Endothelial cell of umbilical vein (primary cell): ENCODE measurements at regions not wholly inside any gene's neighbourhood (a gene's known extent, or its start where the extent isn't known, plus 50 kb on each side); places are given as distances from the start of the nearest gene placed in this dataset.

ENCODE experiments used
- BruUV-seq: library from RNA; stranded (reverse); fragments of 400-500 nt; replicated peaks from 2 replicates; lab custom pipeline; 2021; lab: Mats Ljungman, UMichigan
- CTCF ChIA-PET: fragments of 300-600, 350-600 bp; sonication (Branson Sonifier 250); formaldehyde crosslinking; loops from one replicate; lab custom pipeline; 2021; ENCODE audit warnings: antibody characterized with exemption, inconsistent platforms; lab: Charles Lee
- POLR2A ChIA-PET: fragments of 300-600, 350-600 bp; sonication (Branson Sonifier 250); formaldehyde crosslinking; loops from one replicate; lab custom pipeline; 2021; ENCODE audit warnings: antibody characterized with exemption, inconsistent platforms; lab: Charles Lee
- DNase-seq: peaks from one replicate; pipeline ENCODE4 v3.0.0-alpha.2; 2011; ENCODE audit warnings: low read depth, low spot score
- FAIRE-seq: peaks from 2 replicates; lab custom pipeline; 2011; peaks lifted over from hg19 to GRCh38; lab: Jason Lieb, UNC
- H2AFZ ChIP-seq: 2 replicates; pipeline ENCODE4 v1.6.0; 2012; ENCODE audit warnings: low read depth, low read length, control low read depth, inconsistent platforms
- H3K27ac ChIP-seq: 2 replicates; pipeline ENCODE4 v1.5.1; 2011; ENCODE audit warnings: low read depth, mild to moderate bottlenecking, control low read depth, low read length, moderate library complexity; ENCODE audit not compliant: insufficient read depth
- H3K27me3 ChIP-seq, 2 experiments: 2 replicates each; pipeline versions ENCODE4 v1.6.0 to v1.6.1; 2011; ENCODE audit warnings: low read length in 2 of 2, mixed read lengths in 1 of 2; ENCODE audit not compliant: control insufficient read depth in 2 of 2, insufficient read depth in 2 of 2
- H3K36me3 ChIP-seq, 2 experiments: 2 replicates in 1 of 2; 3 replicates in 1 of 2; pipeline ENCODE4 v1.5.1; 2011; ENCODE audit warnings: low read length in 2 of 2, mild to moderate bottlenecking in 1 of 2, moderate library complexity in 1 of 2; ENCODE audit not compliant: control insufficient read depth in 2 of 2, insufficient read depth in 2 of 2; ENCODE audit errors: extremely low read depth in 1 of 2
- H3K4me1 ChIP-seq: 3 replicates; pipeline ENCODE4 v1.5.1; 2011; ENCODE audit warnings: mild to moderate bottlenecking, low read length; ENCODE audit not compliant: control insufficient read depth, insufficient read depth; ENCODE audit errors: extremely low read depth
- H3K4me2 ChIP-seq: 2 replicates; pipeline ENCODE4 v1.6.1; 2011; ENCODE audit warnings: low read length, control low read depth, mixed read lengths; ENCODE audit not compliant: insufficient read depth
- H3K4me3 ChIP-seq, 3 experiments: fragments of 200-600 bp in 1 of 3; sonication (generic), shearing (Covaris generic) in 1 of 3; replicated peaks in 1 of 3; 2 replicates each; pipeline ENCODE4 v1.5.1; 2011 to 2016; ENCODE audit warnings: control low read depth in 3 of 3, low read length in 3 of 3, mild to moderate bottlenecking in 2 of 3, inconsistent platforms in 1 of 3, low read depth in 1 of 3, moderate library complexity in 1 of 3; ENCODE audit not compliant: insufficient read depth in 1 of 3
- H3K79me2 ChIP-seq: 2 replicates; pipeline ENCODE4 v1.6.0; 2012; ENCODE audit warnings: low read length, inconsistent platforms; ENCODE audit not compliant: control insufficient read depth, insufficient read depth
- H3K9ac ChIP-seq: replicated peaks from 2 replicates; pipeline ENCODE3; 2011; ENCODE audit warnings: low read length, control low read depth; ENCODE audit not compliant: insufficient read depth; ENCODE audit errors: extremely low read depth
- H3K9me1 ChIP-seq: replicated peaks from 3 replicates; pipeline ENCODE4 v1.6.0; 2011; ENCODE audit warnings: mild to moderate bottlenecking, low read length; ENCODE audit not compliant: control insufficient read depth, insufficient read depth; ENCODE audit errors: extremely low read depth
- H3K9me3 ChIP-seq: replicated peaks from 2 replicates; pipeline ENCODE4 v1.5.1; 2012; ENCODE audit warnings: low read length, inconsistent platforms; ENCODE audit not compliant: control insufficient read depth, insufficient read depth
- H4K20me1 ChIP-seq: replicated peaks from 2 replicates; pipeline ENCODE3; 2011; ENCODE audit warnings: mild to moderate bottlenecking, low read length; ENCODE audit not compliant: control insufficient read depth, insufficient read depth; ENCODE audit errors: extremely low read depth
- CTCF ChIP-seq, 2 donors: IDR thresholded peaks; 1 replicate in 1 of 2; 2 replicates in 1 of 2; pipeline ENCODE4 v1.5.1; 2011; ENCODE audit warnings: low read length in 2 of 2, mild to moderate bottlenecking in 2 of 2, moderate library complexity in 2 of 2, control low read depth in 1 of 2, inconsistent platforms in 1 of 2, low read depth in 1 of 2; ENCODE audit not compliant: insufficient read depth in 1 of 2; ENCODE audit errors: extremely low read depth in 1 of 2
- EZH2 ChIP-seq: IDR thresholded peaks from 2 replicates; pipeline ENCODE4 v1.6.1; 2012; ENCODE audit warnings: borderline replicate concordance, low read depth, mild to moderate bottlenecking, moderate library complexity, low read length, inconsistent platforms; ENCODE audit not compliant: severe bottlenecking
- FOS ChIP-seq: IDR thresholded peaks from 2 replicates; pipeline ENCODE4 v1.6.1; 2011; ENCODE audit warnings: mild to moderate bottlenecking, low read length, moderate library complexity, borderline replicate concordance; ENCODE audit not compliant: insufficient read depth
- GATA2 ChIP-seq: IDR thresholded peaks from 2 replicates; pipeline ENCODE4 v1.7.0; 2011; ENCODE audit warnings: low read depth, mild to moderate bottlenecking, moderate library complexity, mixed read lengths, low read length; ENCODE audit not compliant: insufficient read length, insufficient read depth
- JUN ChIP-seq: IDR thresholded peaks from 2 replicates; pipeline ENCODE4 v1.6.1; 2011; ENCODE audit warnings: borderline replicate concordance, low read depth; ENCODE audit not compliant: insufficient read length, insufficient read depth
- MAX ChIP-seq: IDR thresholded peaks from 2 replicates; pipeline ENCODE4 v1.6.1; 2011; ENCODE audit not compliant: insufficient read depth, insufficient read length
- MYC ChIP-seq: IDR thresholded peaks from one replicate; pipeline ENCODE4 v1.6.1; 2011; ENCODE audit warnings: mild to moderate bottlenecking, low read depth, low read length
- POLR2A ChIP-seq: IDR thresholded peaks from 2 replicates; pipeline ENCODE4 v1.6.1; 2012; ENCODE audit warnings: low read depth, mild to moderate bottlenecking, control low read depth, low read length
- POLR2AphosphoS5 ChIP-seq: IDR thresholded peaks from 2 replicates; pipeline ENCODE4 v1.6.1; 2012; ENCODE audit warnings: low read depth, mild to moderate bottlenecking, control low read depth, low read length, moderate library complexity; ENCODE audit not compliant: insufficient read depth
- dilution Hi-C: fragments of 300-500 bp; cut with MboI; formaldehyde crosslinking; loops from one replicate; pipeline ENCODE4 v1.15.0; 2019; ENCODE audit warnings: low sequenced_read_pairs; ENCODE audit not compliant: extremely low pct_ligation_motif_present
- intact Hi-C: fragments of 100-400 bp; cut with micrococcal nuclease; formaldehyde crosslinking; loops from one replicate; pipeline ENCODE4 v1.10.0; 2022

- no peaks in the 10 kb centered on the region for H3K4me1 ChIP-seq
- no peak overlapping the region for H3K4me2 ChIP-seq
- ChIA-PET POLR2A (no interaction called here), CTCF (no interaction called here)
- no peaks in the 10 kb centered on the region for H3K36me3 ChIP-seq
- no peak overlapping the region for H3K4me3 ChIP-seq
- H3K9ac ChIP-seq = no peak overlapping the region
- intact Hi-C loops (no loop called here), dilution Hi-C loops (no loop called here)
- H3K27ac ChIP-seq = no peak overlapping the region
- no peak for DNase-seq
- no peaks in the 10 kb centered on the region for H4K20me1 ChIP-seq
- H2AFZ ChIP-seq = no peak overlapping the region
- H3K79me2 ChIP-seq = no peaks in the 10 kb centered on the region
- FAIRE-seq = no peak
- H3K27me3 ChIP-seq = no peaks in the 10 kb centered on the region
- no peak for TF ChIP-seq CTCF (IDR thresholded peaks at IDR 0.05; ENCODE audit: extremely low read depth in 1 of 2, insufficient read depth in 1 of 2, low read depth in 1 of 2, low read length in 2 of 2)
- no peak for TF ChIP-seq GATA2
- no peak for TF ChIP-seq FOS
- no peak for TF ChIP-seq EZH2
- TF ChIP-seq POLR2A = no peak
- no peak for TF ChIP-seq JUN
- no peak for TF ChIP-seq MAX
- no peak for TF ChIP-seq POLR2AphosphoS5
- no peak for TF ChIP-seq MYC
- BruUV-seq = no TSS peak
- H3K9me3 ChIP-seq = no peaks in the 10 kb centered on the region
- no peaks in the 10 kb centered on the region for H3K9me1 ChIP-seq
These were observed 223.2 kb upstream of the PCDH17 start for GRCh38 chr13:57408312-57408711.
